Ammon's horn (tissue), 1 donor: ENCODE measurements at regions not wholly inside any gene's neighbourhood (a gene's known extent, or its start where the extent isn't known, plus 50 kb on each side); places are given as distances from the start of the nearest gene placed in this dataset.
A peak's percentile ranks its signal among the peaks of the same experiment; 100 is the strongest.
"Not testable (repeated sequence)": the region's sequence is repeated elsewhere in the genome, so short reads cannot be mapped to it uniquely, and the experiment has no call there.

Experiments
- DNase-seq: peaks from one replicate; pipeline ENCODE4 v3.0.0-alpha.2; 2016; ENCODE audit warnings: low spot score

DNA sequence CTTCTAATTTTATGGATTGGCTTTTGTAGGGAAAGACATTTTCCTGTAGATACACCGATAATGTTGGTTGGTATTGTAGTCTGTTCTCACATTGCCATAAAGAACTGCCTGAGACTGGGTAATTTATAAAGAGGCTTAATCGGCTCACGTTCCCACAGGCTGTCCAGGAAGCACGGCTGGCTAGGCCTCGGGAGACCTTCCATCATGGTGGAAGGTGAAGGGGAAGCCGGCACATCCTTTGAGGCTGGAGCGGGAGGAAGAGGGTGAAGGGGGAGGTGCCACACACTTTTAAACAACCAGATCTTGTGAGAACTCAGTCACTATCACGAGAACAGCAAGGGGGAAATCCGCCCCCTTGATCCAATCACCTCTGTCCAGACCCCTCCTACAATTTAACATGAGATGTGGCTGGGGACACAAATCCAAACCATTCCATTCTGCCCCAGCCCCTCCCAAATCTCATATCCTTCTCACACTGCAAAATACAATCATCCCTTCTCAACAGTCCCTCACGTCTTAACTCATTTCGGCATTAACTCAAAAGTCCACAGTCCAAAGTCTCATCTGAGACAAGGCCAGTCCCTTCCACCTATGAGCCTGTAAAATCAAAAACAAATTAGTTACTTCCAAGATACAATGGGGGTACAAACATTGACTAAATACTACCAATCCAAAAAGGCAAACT is 66.7 kb upstream of the EIF5 start:
- no peak for DNase-seq

DNA sequence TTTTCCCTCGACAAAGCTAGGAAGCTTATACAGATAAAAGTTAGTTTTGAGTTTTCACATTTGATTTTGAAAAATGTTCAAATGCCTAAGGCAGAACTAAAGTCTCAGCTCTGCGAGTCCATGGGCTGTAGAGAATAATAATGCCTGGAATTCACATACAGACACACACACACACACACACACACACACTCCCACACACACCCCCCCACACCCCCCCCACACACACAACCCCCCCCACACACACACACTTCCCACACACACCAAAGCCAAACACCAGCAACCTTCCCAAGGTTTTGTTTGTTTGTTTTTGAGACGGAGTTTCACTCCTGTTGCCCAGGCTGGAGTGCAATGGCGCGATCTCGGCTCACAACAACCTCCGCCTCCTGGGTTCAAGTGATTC is 62.8 kb upstream of the EIF5 start:
- DNase-seq, result no peak

DNA sequence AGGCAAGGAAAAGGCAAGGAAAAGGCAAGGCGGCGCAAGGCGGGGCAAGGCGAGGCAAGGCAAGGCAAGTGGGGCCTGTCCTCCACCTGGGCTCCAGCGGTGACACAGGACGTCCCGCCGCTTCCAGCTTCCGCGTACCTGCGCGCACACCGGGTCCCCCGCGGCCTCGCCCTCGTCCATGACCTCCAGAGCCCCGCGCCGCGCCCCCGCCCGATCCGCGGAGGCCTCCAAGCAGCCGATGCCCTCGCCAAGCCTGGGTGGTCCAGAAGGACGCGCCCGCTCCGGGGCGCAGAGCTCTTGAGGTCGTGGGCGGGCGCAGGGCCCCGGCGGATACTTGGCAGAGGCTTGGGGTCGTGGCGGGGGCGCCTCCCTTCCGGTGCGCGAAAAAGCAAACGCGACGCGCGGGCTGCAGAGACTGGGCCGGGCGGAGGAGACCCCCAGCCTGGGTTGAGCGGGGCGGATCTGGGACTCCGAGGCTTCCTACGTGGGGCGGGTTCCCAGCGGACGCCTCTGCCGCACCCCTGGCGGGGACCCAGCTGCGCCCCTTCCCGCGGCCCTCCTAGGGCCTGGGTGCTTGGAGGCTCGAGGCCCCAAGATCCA is 60.8 kb upstream of the EIF5 start:
- DNase-seq, result no peak

DNA sequence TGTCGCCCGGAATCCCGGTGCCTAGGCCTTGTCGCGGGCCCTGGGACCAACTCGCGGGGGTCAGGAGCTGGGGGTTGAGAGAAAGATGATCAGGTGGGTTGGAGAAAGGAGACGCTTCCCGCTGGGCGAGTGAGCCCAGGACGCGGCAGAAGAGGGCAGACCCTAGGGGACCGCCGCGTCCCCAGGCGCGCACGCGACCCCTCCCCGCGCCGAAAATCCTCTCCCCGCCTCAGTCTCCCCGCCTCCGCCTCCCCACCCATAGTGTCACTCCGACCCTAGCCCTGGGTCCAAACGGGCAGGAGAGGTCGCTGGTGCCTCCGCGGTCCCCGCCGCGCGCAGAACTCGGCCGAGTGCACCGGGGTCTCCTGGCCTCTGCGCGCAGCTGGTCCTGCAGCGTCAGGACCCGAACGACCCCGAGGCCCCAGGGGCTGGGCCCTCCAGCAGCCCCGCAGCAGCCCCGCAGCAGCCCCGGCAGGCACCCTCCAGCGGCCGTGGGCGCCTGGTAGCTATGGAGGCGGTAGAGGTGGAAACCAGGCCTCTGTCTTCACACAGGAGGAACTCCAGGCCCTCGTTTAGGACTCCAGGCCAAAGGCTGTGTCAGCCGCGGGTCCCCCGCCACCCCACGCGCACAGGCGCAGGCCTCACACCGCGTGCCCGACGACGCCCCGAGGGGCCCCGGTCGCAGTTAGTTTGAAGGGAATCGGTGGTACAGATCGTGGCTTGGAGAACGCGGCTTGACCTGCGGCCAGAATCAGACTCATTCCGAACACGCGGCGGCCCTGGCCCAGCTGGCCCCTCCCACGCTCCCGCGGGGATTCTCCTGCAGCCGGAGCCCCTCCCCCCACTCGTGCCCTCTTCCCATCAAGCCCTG is 60.1 kb upstream of the EIF5 start:
- no peak for DNase-seq

DNA sequence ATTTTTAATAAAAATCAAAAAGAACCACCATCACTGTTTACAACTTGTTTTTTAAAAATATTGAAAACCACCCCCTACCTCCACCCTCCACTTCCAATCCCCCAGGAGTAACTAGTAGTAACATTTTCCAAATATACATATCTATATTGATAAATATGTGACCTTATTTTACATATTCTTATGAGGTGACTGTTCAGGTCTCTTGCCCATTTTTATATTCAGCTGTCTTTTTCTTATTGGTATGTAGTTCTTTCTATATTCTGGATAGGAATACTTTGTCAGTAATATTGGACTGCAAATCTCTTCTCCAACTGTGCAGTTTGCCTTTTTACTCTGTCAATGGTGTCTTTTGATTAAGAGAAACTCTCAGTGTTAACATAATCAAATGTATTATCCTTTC is 59.0 kb upstream of the EIF5 start:
- DNase-seq, result no peak

DNA sequence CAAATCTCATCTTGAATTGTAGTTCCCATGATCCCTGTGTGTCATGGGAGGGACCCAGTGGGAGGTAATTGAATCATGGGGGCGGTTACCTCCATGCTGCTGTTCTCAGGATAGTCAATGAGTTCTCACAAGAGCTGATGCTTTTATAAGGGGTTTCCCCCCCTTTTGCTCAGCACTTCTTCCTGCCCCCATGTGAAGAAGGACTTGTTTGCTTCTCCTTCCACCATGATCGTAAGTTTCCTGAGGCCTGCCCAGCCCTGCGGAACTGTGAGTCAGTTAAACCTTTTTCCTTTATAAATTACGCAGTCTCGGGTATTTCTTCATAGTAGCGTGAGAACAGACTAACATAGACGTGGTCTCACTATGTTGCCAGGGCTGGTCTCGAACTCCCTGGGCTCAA is 56.1 kb upstream of the EIF5 start:
- DNase-seq, result no peak

DNA sequence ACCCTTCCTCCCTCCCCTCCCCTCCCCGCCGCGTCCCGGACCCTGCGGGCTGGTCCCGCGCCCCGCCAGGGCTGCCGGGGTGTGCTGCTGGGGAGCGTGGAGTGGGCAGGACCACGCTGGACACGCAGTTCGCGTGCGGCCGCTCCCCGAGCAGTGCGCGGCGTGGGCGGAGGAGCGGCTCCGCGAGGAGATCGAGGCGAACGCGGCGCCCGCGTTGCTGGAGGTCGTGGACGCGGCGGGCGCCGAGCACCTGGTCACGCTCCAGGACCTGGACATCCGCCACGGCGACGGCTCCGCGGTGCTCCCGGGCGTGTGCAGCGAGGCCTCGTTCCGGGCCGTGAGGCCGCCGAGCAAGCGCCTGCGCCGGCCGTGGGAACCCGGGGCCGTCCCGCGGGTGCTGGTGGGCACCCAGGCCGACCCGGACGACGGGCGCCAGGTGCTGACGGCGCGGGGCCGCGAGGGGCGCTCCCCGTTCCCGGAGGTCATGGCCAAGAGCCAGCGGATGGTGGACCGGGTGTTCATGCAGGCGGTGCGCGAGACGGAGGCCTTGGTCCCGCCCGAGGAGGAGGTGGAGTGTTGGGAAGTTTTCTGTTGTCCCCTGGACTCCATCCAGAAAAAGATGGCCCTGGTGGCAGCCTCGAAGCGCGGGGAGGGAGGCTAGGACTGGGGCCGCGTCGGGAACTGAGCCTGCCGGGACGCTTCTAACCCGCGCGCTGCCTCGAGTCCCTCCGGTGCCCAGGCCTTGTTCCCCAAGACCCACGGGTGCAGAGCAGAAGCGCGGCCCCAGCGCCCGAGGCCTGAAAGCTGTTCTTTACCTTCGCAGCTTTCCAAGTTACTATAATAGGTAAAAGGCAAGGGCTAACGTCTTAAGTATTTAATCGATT is 54.7 kb upstream of the EIF5 start:
- no peak for DNase-seq

DNA sequence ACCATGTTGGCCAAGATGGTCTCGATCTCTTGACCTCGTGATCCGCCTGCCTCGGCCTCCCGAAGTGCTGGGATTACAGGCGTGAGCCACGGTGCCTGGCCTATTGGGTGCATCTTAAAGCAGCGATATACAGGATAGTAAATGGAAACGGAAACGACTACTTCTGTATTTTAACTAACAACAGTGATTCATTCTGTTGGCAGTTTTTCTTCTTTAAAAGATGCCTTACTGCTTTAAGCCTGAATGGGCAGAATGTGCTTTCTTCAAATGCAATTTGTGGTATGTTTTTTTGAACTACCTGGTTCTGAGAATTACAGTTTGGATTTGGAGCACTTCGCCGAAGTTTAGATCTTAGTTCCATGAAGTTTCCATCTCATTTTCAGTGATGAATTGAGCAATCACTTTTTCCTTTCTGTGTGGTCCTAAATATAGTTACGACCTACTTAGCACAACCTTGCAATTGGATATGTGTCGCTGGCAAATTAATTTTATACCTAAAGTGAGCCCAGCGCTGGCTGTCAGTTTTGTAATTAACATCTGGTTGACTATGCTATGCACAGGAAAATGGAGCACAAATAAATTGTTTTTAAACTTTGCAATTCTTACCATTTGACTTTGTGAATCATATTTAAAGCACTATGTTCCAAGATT is 53.6 kb upstream of the EIF5 start:
- DNase-seq, result no peak

DNA sequence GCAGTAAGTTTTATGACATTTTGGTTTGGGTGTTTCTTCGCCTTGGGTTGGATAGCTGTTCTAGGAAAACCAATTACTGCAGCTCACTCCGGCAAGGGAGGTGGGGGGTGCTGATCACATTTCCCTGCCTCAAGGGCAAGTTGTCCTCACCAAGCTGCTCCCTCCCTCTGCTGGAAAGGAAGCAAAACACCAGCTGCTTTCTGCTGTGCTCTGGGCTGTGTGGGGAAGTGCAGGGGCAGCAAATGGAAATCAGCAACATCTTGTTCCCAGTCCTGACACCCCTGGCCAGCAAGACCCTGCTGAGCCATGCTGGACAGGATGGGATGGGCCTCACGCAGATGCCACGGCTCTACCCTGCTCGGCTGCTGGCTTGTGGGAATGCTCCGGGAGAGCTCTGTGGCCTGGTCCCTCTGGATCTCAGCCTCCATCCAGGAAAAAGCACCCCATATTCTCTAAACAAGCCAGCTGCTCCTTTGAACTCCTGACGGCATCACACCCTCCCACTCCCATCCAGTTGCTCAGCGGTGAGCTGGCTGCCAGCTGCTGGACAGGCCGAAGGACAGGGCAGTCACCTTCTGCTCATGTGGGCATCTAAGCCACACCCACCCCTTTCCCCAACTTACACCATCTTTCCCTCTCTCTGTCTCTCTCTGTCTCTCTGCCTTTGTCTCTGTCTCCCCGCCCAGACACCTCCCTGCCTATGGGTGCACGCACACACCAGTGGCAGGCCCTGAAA is 52.4 kb upstream of the EIF5 start:
- DNase-seq, result peak; percentile 53

DNA sequence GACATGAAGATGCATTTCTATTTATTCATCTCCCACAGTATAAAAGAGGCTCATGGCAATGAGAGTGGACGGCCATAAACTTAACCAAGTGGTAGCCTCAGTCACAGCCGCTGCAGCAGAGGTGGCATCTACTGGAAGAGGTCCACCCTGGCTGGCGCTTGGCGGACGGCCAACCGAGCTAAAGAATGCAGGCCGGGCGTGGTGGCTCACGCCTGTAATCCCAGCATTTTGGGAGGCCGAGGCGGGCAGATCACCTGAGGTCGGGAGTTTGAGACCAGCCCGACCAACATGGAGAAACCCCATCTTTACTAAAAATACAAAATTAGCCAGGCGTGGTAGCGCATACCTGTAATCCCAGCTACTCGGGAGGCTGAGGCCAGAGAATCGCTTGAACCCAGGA is 51.7 kb upstream of the EIF5 start:
- not testable (repeated sequence) for DNase-seq

DNA sequence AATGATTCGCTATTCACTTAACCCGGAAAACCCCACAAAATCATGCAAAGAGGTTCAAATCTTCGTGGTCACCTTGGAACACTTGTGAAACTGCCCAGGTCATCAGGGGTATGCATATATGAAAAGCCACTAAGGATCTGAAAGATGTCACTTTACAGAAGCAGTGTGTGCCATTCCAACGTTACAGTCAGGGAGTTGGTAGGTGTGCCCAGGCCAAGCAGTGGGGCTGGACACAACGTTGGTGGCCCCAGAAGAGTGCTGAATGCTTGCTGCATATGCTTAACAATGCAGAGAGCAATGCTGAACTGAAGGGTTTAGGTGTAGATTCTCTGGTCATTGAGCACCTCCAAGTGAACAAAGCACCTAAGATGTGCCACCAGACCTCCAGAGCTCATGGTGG is 51.1 kb upstream of the EIF5 start:
- DNase-seq, result no peak

DNA sequence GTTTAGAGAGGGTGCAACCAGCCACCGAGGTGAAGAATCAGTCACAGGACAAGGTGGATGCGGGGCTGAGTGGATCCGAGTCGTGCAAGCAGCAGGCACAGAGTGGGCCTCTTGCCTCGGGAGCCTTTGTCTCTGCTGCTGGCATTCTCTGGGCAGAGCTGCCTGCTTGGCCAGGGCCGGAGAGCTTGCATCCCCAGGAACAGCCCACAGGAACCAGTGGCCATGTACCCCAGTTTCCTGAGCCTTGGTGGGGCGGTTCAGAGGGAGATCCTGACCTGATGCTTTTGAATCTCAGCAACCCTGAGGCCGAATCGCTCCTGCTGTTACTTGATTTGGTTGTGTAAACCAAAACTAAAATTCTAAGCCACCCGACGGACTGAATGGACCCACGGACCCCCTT is 50.1 kb upstream of the EIF5 start:
- no peak for DNase-seq
